Caco-2 (cell line): ENCODE measurements at regions not wholly inside any gene's neighbourhood (a gene's known extent, or its start where the extent isn't known, plus 50 kb on each side); places are given as distances from the start of the nearest gene placed in this dataset.

Experiments
- BruUV-seq: library from RNA; stranded (reverse); fragments of 400-500 nt; replicated peaks from 2 replicates; lab custom pipeline; 2021; lab: Mats Ljungman, UMichigan
- CTCF ChIA-PET: fragments of 300-600 bp; sonication (Branson Sonifier 250); formaldehyde crosslinking; loops from one replicate; lab custom pipeline; 2022; ENCODE audit warnings: antibody characterized with exemption; lab: Charles Lee
- POLR2A ChIA-PET: fragments of 300-600 bp; sonication (Branson Sonifier 250); formaldehyde crosslinking; loops from one replicate; lab custom pipeline; 2022; ENCODE audit warnings: antibody characterized with exemption; lab: Charles Lee
- DNase-seq, 2 experiments: peaks; one replicate each; pipeline versions ENCODE4 v3.0.0 to v3.0.0-alpha.2; 2020 to 2022
- H3K27me3 ChIP-seq: replicated peaks from 2 replicates; pipeline ENCODE4 v1.6.0; 2011; ENCODE audit warnings: low read length; ENCODE audit not compliant: control insufficient read depth, insufficient read depth
- H3K36me3 ChIP-seq: 2 replicates; pipeline ENCODE4 v1.5.1; 2011; ENCODE audit warnings: low read length; ENCODE audit not compliant: control insufficient read depth, insufficient read depth
- H3K4me1 ChIP-seq: fragments of 250-450 bp; sonication (Bioruptor Pico); 2 replicates; pipeline ENCODE4 v1.5.1; 2020; ENCODE audit warnings: mild to moderate bottlenecking
- H3K4me3 ChIP-seq: 2 replicates; pipeline ENCODE4 v1.5.1; 2011; ENCODE audit warnings: low read depth, mild to moderate bottlenecking, control low read depth, low read length
- H3K9me3 ChIP-seq: fragments of 250-450 bp; sonication (Bioruptor Pico); 2 replicates; pipeline ENCODE4 v1.5.1; 2020; ENCODE audit warnings: mild to moderate bottlenecking, moderate library complexity
- H3K27ac Mint-ChIP-seq: one replicate; pipeline ENCODE4 v1.8.0; 2022; ENCODE audit warnings: mixed read lengths; ENCODE audit not compliant: unreplicated experiment
- H3K27me3 Mint-ChIP-seq: one replicate; pipeline ENCODE4 v1.8.0; 2022; ENCODE audit warnings: mixed read lengths; ENCODE audit not compliant: insufficient read depth, unreplicated experiment
- H3K36me3 Mint-ChIP-seq: one replicate; pipeline ENCODE4 v1.8.0; 2022; ENCODE audit warnings: mild to moderate bottlenecking, mixed read lengths; ENCODE audit not compliant: insufficient read depth, unreplicated experiment
- H3K4me1 Mint-ChIP-seq: one replicate; pipeline ENCODE4 v1.8.0; 2022; ENCODE audit warnings: low read depth, mixed read lengths; ENCODE audit not compliant: unreplicated experiment
- H3K4me3 Mint-ChIP-seq: one replicate; pipeline ENCODE4 v1.8.0; 2022; ENCODE audit warnings: mild to moderate bottlenecking, moderate library complexity, mixed read lengths; ENCODE audit not compliant: unreplicated experiment
- H3K9me3 Mint-ChIP-seq: one replicate; pipeline ENCODE4 v1.8.0; 2022; ENCODE audit warnings: mixed read lengths; ENCODE audit not compliant: unreplicated experiment
- CTCF ChIP-seq, 2 experiments: fragments of 200-600 bp in 1 of 2; IDR thresholded peaks; 1 replicate in 1 of 2; 2 replicates in 1 of 2; pipeline versions ENCODE4 v1.5.1 to v1.8.0; 2011 to 2022; ENCODE audit warnings: antibody characterized with exemption in 1 of 2, control low read depth in 1 of 2, inconsistent platforms in 1 of 2, low read depth in 1 of 2, low read length in 1 of 2, mild to moderate bottlenecking in 1 of 2, moderate library complexity in 1 of 2; ENCODE audit not compliant: insufficient read depth in 1 of 2, severe bottlenecking in 1 of 2, unreplicated experiment in 1 of 2
- intact Hi-C: fragments of 100-400 bp; cut with micrococcal nuclease; formaldehyde crosslinking; loops from one replicate; pipeline ENCODE4 v1.10.0; 2022; ENCODE audit not compliant: unreplicated experiment

GRCh38 chr15:69794645-69795469 is 302.9 kb downstream of the TLE3 start:
- ChIA-PET POLR2A (no interaction called here), CTCF (interaction anchor here (0.8 kb wide), 1 partner anchor 188 kb away, joined by 4 read pairs; no protein-coding TSS in a partner anchor)
- no peaks in the 10 kb centered on the region for H3K36me3 ChIP-seq
- DNase-seq = no peak
- no peaks in the 10 kb centered on the region for H3K9me3 ChIP-seq
- H3K4me1 Mint-ChIP-seq = no peaks in the 10 kb centered on the region
- H3K36me3 Mint-ChIP-seq = no peaks in the 10 kb centered on the region
- intact Hi-C loops = no loop called here
- H3K4me1 ChIP-seq = peaks cover 6% of the 10 kb centered on the region; the same call in 1 of the 2 replicates
- H3K9me3 Mint-ChIP-seq = no peaks in the 10 kb centered on the region
- no peaks in the 10 kb centered on the region for H3K27me3 ChIP-seq
- no TSS peak for BruUV-seq
- H3K4me3 Mint-ChIP-seq = no peak overlapping the region
- no peak for TF ChIP-seq CTCF (IDR thresholded peaks at IDR 0.05; ENCODE audit: insufficient read depth in 1 of 2, low read depth in 1 of 2, low read length in 1 of 2, severe bottlenecking in 1 of 2, unreplicated experiment in 1 of 2)
- H3K27me3 Mint-ChIP-seq = no peaks in the 10 kb centered on the region
- no peak overlapping the region for H3K27ac Mint-ChIP-seq
- H3K4me3 ChIP-seq = no peak overlapping the region

- Histone ChIP-seq H3K9me3 (no peaks in the 10 kb centered on the region), H3K27me3 (no peaks in the 10 kb centered on the region), H3K4me3 (no peak overlapping the region), H3K4me1 (peaks cover 6% of the 10 kb centered on the region; the same call in 1 of the 2 replicates), H3K36me3 (no peaks in the 10 kb centered on the region)
- BruUV-seq = no TSS peak
- TF ChIP-seq CTCF (IDR thresholded peaks at IDR 0.05; ENCODE audit: insufficient read depth in 1 of 2, low read depth in 1 of 2, low read length in 1 of 2, severe bottlenecking in 1 of 2, unreplicated experiment in 1 of 2) = no peak
- no peaks in the 10 kb centered on the region for H3K4me1 Mint-ChIP-seq
- CTCF ChIA-PET = no interaction called here
- POLR2A ChIA-PET = no interaction called here
- no peaks in the 10 kb centered on the region for H3K9me3 Mint-ChIP-seq
- H3K27me3 Mint-ChIP-seq = no peaks in the 10 kb centered on the region
- intact Hi-C loops = no loop called here
- DNase-seq = no peak
- no peaks in the 10 kb centered on the region for H3K36me3 Mint-ChIP-seq
- no peak overlapping the region for H3K4me3 Mint-ChIP-seq
- H3K27ac Mint-ChIP-seq = no peak overlapping the region
Measured at GRCh38 chr15:69795601-69796000, 302.1 kb downstream of the TLE3 start.

GRCh38 chr15:69797051-69797595 is 300.6 kb downstream of the TLE3 start:
- CTCF ChIA-PET = no interaction called here
- no peaks in the 10 kb centered on the region for H3K36me3 ChIP-seq
- TF ChIP-seq CTCF (IDR thresholded peaks at IDR 0.05; ENCODE audit: insufficient read depth in 1 of 2, low read depth in 1 of 2, low read length in 1 of 2, severe bottlenecking in 1 of 2, unreplicated experiment in 1 of 2) = no peak
- POLR2A ChIA-PET = no interaction called here
- Mint-ChIP-seq H3K4me1 (no peaks in the 10 kb centered on the region), H3K27me3 (peaks cover 3% of the 10 kb centered on the region), H3K36me3 (no peaks in the 10 kb centered on the region), H3K27ac (no peak overlapping the region), H3K4me3 (no peak overlapping the region), H3K9me3 (no peaks in the 10 kb centered on the region)
- H3K9me3 ChIP-seq = no peaks in the 10 kb centered on the region
- H3K4me1 ChIP-seq = peaks cover 6% of the 10 kb centered on the region; the same call in 1 of the 2 replicates
- no peak for DNase-seq
- intact Hi-C loops = no loop called here
- H3K4me3 ChIP-seq = no peak overlapping the region
- BruUV-seq = no TSS peak
- no peaks in the 10 kb centered on the region for H3K27me3 ChIP-seq
